ENCODE measurements at regions not wholly inside any gene's neighbourhood (a gene's known extent, or its start where the extent isn't known, plus 50 kb on each side); places are given as distances from the start of the nearest gene placed in this dataset.

DNA sequence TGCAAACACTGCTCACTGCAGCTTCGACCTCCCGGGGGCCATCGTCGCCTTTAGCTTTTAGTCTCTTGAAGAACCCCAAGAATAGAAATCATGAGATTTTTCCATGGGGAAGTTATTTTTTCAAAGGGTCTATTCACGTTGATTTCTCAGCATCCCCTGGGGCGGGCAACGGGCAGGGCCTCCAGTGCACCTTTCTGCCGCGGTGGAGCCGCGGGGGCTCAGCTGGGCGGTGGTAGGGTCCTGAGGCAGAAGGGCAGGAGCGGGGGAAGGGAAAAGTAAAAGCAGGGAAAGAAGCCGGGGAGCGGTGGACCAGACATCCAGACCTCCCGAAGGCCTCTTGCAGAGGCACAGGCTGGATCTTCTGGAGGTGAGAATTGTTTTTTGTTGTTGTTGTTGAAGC, 253.8 kb downstream of the FAM72C start:
- no peak for TF ChIP-seq CTCF (IDR thresholded peaks at IDR 0.05 in 8 of 11, conservative IDR thresholded peaks at IDR 0.05 in 3 of 11)
- no peak for TF ChIP-seq POLR2A (IDR thresholded peaks at IDR 0.05)
- TF ChIP-seq POLR2AphosphoS5 (IDR thresholded peaks at IDR 0.05): no peak
